ENCODE measurements at regions not wholly inside any gene's neighbourhood (a gene's known extent, or its start where the extent isn't known, plus 50 kb on each side); places are given as distances from the start of the nearest gene placed in this dataset.

DNA sequence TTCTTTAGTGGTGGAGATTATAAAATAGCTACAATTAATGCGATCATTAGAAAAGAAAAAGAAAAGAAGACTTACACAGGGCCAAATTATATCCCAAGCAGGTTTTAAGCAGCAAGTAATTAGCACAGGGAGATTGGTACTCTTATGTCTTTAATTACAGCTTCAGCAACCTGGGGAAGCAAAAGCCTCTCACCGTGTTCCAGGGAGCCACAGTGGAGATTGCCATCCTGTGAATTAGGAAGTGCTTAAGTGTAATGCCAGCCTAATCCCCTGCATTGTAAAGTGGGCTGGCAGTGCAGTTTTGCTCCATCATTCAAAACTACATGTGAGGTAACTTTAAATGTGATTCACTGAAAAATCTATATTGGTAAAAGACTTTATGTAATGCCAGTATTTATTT, 533.5 kb upstream of the COBL start:
- no peak overlapping the region for H2BK20ac ChIP-seq (ENCODE audit: low read depth, low read length)
- H2AK5ac ChIP-seq (ENCODE audit: low read depth, low read length), result no peak overlapping the region
- H3K79me1 ChIP-seq (ENCODE audit: low read depth in 1 of 2, low read length in 2 of 2), result no peaks in the 10 kb centered on the region
- no peak overlapping the region for H3K23ac ChIP-seq (ENCODE audit: low read depth, low read length)
- H2BK120ac ChIP-seq (ENCODE audit: low read depth, low read length), result no peak overlapping the region
- H3K14ac ChIP-seq (replicated peaks; ENCODE audit: low read depth, low read length), result no peak overlapping the region
- POLR2A ChIA-PET (ENCODE audit: unreplicated experiment), result no interaction called here
- WGBS, 2 experiments (ENCODE audit: extremely low coverage in 2 of 2, insufficient read length in 1 of 2), result no CpG with 5 or more reads among the region's 2 CpGs
- no peak overlapping the region for H3K27ac ChIP-seq (ENCODE audit: insufficient read depth, low read length)
- TF ChIP-seq CEBPB (IDR thresholded peaks at IDR 0.05; ENCODE audit: low read depth, low read length) (no peak), RFX5 (IDR thresholded peaks at IDR 0.05; ENCODE audit: low read depth, low read length) (no peak), MAZ (IDR thresholded peaks at IDR 0.05; ENCODE audit: borderline replicate concordance, low read depth, low read length) (no peak), SMC3 (IDR thresholded peaks at IDR 0.05; ENCODE audit: low read depth, low read length) (no peak), FOS (IDR thresholded peaks at IDR 0.05; ENCODE audit: low read depth, low read length) (no peak), POLR2A (IDR thresholded peaks at IDR 0.05; ENCODE audit: low read depth, low read length) (no peak), MXI1 (IDR thresholded peaks at IDR 0.05; ENCODE audit: borderline replicate concordance, low read depth, low read length) (no peak), MAFK (IDR thresholded peaks at IDR 0.05; ENCODE audit: low read depth, low read length) (no peak)
- TF ChIP-seq, protein P1, sequence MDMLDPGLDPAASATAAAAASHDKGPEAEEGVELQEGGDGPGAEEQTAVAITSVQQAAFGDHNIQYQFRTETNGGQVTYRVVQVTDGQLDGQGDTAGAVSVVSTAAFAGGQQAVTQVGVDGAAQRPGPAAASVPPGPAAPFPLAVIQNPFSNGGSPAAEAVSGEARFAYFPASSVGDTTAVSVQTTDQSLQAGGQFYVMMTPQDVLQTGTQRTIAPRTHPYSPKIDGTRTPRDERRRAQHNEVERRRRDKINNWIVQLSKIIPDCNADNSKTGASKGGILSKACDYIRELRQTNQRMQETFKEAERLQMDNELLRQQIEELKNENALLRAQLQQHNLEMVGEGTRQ (IDR thresholded peaks at IDR 0.05; ENCODE audit: low read depth, low read length), result no peak
- TF ChIP-seq, protein P2, sequence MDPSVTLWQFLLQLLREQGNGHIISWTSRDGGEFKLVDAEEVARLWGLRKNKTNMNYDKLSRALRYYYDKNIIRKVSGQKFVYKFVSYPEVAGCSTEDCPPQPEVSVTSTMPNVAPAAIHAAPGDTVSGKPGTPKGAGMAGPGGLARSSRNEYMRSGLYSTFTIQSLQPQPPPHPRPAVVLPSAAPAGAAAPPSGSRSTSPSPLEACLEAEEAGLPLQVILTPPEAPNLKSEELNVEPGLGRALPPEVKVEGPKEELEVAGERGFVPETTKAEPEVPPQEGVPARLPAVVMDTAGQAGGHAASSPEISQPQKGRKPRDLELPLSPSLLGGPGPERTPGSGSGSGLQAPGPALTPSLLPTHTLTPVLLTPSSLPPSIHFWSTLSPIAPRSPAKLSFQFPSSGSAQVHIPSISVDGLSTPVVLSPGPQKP (IDR thresholded peaks at IDR 0.05; ENCODE audit: borderline replicate concordance, low read depth, low read length), result no peak
- no peak overlapping the region for H4K8ac ChIP-seq (ENCODE audit: low read depth in 2 of 2, low read length in 2 of 2)
- intact Hi-C loops (cut with micrococcal nuclease) (no loop called here), dilution Hi-C loops (cut with HindIII; ENCODE audit: low sequenced_read_pairs, unreplicated experiment) (no loop called here), in situ Hi-C loops (cut with MboI; ENCODE audit: low sequenced_read_pairs) (no loop called here)
- H3K56ac ChIP-seq (ENCODE audit: extremely low read depth, insufficient read depth, low read length), result no peak overlapping the region
- H3K9me1 ChIP-seq (ENCODE audit: insufficient read depth, low read length), result no peaks in the 10 kb centered on the region
- peaks cover 21% of the 10 kb centered on the region for H3K9me3 ChIP-seq (ENCODE audit: control insufficient read depth, insufficient read depth, low read length)
- H3K4me2 ChIP-seq (ENCODE audit: low read depth, low read length), result no peak overlapping the region
- no peak overlapping the region for H2AK9ac ChIP-seq (replicated peaks; ENCODE audit: low read depth, low read length, poor library complexity)
- no peak overlapping the region for H2BK15ac ChIP-seq (ENCODE audit: low read depth, low read length)
- no peak overlapping the region for H3K4ac ChIP-seq (ENCODE audit: low read depth, low read length)
- H3K27me3 ChIP-seq (ENCODE audit: control insufficient read depth, insufficient read depth, low read length), result no peaks in the 10 kb centered on the region
- no peak overlapping the region for H2BK5ac ChIP-seq (ENCODE audit: low read depth, low read length, poor library complexity, severe bottlenecking)
- H4K91ac ChIP-seq (ENCODE audit: insufficient read depth, low read depth, low read length), result no peak overlapping the region
- no TSS peak for BruUV-seq (replicated peaks)
- H3K36me3 ChIP-seq (ENCODE audit: control insufficient read depth, insufficient read depth, low read length), result no peaks in the 10 kb centered on the region
- H3K4me3 ChIP-seq (ENCODE audit: insufficient read depth, low read depth, low read length), result no peak overlapping the region
- DNase-seq, result no peak
- no peak overlapping the region for H3K9ac ChIP-seq (ENCODE audit: low read depth, low read length)
- no peak overlapping the region for H2AFZ ChIP-seq (replicated peaks; ENCODE audit: low read length, poor library complexity)
- H3K4me1 ChIP-seq (ENCODE audit: control insufficient read depth, insufficient read depth, low read length), result no peaks in the 10 kb centered on the region
- H4K5ac ChIP-seq (ENCODE audit: low read depth, low read length), result no peak overlapping the region
- ATAC-seq (ENCODE audit: low read depth), result no peak
- H4K20me1 ChIP-seq (ENCODE audit: insufficient read depth, low read length), result no peaks in the 10 kb centered on the region
- H3K18ac ChIP-seq (ENCODE audit: low read depth, low read length), result no peak overlapping the region
- CTCF ChIA-PET, result no interaction called here
